NCI-H526 treated with DMSO at 0.1 percent for 48 hours (cell line): ENCODE measurements at regions not wholly inside any gene's neighbourhood (a gene's known extent, or its start where the extent isn't known, plus 50 kb on each side); places are given as distances from the start of the nearest gene placed in this dataset.
"Not testable (repeated sequence)": the region's sequence is repeated elsewhere in the genome, so short reads cannot be mapped to it uniquely, and the experiment has no call there.

Experiments
- DNase-seq: peaks from one replicate; lab custom pipeline; 2025; lab: John Stamatoyannopoulos, UW

DNA sequence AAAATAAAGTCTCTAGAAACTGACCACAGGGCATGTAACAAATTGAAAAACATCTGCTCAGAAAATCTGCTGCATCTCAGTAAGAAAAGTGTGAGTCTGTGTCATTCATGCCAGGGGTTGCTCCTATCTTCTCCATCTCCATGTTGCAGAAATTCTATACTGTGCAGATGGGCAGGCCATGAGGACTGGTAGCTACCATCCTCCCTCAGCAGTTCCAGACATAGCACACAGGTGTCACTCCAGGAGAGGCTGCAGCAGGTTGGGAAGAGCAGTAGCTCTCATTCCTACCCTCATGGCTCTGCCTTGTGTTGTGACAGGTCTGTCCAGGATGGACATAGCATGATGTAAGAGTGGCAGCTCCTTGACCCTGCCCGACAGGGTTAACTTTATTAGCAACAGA is 173.4 kb downstream of the NDUFS4 start:
- no peak for DNase-seq

DNA sequence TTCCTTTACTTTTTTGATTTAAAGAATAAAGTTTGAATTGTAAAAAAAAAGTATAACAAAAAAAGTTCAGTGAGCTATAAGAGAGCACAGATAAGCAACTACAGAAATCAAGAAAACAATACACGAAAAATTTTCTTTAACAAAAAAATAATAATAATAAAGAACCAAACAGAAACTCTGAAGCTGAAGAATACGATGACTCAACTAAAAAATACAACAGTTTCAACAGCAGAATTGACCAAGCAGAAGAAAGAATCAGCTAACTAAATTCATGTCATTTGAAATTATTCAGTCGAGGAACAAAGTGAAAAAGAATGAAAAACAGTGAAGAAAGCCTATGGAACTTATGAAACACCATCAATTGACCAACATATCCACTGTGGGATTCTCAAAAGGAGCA is 177.7 kb downstream of the NDUFS4 start:
- DNase-seq = no peak

DNA sequence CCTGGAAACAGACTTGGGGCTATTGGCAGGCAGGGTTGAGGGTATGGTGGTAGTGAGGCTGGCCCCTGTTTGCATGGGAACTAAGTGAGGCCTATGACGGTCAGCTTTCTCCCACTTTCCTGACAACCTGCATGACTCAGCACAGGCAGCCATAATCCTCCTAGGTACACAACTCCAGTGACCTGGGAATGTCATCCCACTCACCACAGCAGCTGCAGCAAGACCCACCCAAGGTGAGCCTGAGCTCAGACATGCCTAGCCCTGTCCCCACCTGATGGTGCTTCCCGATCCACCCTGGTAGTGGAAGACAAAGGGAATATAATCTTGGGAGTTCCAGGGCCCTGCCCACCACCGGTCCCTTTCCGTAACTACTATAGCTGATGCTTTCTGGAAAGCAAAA is 178.7 kb downstream of the NDUFS4 start:
- DNase-seq = no peak

DNA sequence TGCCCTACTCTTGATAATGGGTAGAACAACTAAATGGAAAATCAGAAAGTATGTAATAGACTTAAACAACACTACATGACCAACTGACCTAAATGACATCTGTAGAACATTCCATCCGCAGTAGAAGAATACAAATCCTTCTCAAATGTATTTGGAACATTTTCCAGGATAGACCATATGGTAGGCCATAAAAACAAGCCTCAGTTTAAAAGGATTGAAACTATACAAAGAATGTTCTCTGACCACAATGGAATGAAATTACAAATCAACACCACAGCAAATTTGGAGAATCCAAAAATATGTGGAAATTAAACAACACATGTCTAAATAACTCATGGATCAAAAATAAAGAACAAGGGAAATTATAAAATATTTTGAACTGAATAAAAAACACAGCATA is 189.2 kb downstream of the NDUFS4 start:
- DNase-seq = no peak

DNA sequence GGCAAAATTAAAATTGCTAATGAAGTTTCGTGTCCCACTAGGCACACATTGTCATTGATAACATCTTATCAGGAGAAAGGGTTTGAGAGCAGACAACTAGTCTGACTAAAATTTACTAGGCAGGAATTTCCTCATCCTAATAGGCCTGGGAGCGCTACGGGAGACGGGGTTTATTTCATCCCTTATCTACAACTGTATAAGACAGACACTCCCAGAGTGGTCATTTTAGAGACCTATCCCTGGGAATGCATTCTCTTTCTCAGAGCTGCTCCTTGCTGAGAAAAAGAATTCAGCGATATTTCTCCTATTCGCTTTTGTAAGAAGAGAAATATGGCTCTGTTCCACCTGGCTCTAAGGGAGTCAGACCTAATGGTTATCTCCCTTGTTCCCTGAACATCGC is 191.8 kb downstream of the NDUFS4 start:
- not testable (repeated sequence) for DNase-seq

DNA sequence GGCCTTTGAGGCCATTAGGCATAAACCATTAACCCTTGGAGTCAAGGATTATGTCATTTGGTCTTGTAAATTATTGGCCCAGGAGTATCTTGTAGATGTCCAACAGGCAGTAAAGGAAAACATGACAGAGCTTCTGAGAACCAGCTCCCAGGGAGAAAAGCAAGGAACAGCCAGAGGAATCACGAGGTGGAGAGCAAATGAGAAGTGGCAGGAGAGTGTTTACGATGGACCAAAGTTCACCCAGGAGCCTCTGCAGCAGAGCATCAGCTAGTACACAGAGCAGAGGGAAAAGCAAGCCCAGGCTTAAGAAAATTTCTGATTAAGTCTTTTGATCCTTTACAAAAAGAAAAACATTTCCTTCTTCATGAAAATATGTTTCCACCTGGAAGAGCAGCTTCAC is 206.2 kb downstream of the NDUFS4 start:
- DNase-seq = no peak

DNA sequence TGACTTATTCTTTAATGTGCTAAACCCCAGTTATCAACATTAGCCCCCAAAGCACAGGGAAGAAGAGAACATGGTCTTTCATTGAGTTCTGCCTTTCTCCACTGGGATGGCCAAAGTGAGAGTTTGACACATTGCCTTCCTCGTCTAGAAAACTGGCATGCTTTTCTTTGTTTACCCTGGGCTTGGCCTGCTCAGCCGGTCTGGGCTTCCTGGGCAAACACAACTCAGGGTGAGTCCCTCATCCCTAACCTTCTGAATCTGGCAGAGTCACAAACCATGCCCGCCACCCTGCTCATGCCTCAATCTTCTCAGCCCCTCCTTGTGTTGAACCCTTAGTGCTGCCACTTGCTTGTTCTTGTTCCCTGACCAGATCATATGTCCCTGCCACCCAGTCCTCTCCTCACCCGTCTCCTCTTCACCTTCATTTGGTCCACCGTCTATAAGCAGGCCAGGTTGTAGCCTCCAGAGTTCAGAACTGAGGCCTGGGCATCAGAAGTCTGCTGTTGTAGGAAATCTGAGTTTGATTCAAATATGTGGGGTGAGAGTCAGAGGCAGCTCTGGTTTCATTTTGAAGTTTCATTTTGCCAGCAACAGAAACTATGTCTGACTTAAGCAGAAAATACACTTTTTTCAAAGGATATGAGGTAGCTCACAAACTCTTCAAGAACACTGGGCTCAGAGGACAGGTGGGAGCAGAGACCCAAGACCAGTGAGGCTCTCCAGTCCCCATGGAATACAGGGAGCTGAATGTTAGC is 217.6 kb downstream of the NDUFS4 start:
- DNase-seq = no peak

DNA sequence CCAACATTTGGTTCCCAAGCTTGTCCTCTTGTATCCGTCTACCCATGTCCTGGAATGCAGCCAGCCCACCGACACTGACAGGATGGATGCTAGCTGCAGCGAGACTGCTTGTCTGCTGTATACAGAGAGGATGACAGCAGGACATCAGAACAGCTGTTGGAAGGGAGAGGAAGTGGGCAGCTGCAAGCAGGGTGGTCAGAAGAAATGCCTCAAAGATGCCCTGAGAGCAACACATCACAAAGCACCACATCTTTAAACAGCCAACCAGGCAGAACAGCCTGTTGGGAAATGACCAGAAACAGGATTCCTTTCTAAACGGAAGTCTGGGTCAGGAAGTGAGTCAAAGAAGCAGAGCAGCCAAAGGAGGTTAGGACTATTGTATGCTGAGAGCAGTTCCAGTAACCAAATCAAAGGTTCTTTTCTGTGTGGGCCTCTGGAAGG is 219.1 kb downstream of the NDUFS4 start:
- no peak for DNase-seq

DNA sequence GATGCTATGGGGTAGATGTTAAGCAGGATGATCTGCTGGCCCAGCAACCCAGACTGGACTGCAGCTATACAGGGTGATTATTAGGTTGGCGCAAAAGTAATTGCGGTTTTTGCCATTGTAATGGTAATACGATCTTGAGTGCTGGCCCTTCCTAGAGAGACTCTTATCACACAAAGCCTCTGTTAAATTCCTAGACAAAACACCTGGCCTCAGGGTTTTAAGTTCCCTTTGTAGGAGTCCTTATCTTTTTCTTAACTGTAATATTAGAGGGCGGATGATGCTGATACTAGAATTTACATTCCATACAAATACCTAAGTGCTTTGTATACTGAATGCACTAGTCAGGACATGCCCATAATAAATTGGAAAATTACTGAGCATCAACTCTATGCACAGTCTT is 222.2 kb downstream of the NDUFS4 start:
- peak; percentile 22 for DNase-seq

DNA sequence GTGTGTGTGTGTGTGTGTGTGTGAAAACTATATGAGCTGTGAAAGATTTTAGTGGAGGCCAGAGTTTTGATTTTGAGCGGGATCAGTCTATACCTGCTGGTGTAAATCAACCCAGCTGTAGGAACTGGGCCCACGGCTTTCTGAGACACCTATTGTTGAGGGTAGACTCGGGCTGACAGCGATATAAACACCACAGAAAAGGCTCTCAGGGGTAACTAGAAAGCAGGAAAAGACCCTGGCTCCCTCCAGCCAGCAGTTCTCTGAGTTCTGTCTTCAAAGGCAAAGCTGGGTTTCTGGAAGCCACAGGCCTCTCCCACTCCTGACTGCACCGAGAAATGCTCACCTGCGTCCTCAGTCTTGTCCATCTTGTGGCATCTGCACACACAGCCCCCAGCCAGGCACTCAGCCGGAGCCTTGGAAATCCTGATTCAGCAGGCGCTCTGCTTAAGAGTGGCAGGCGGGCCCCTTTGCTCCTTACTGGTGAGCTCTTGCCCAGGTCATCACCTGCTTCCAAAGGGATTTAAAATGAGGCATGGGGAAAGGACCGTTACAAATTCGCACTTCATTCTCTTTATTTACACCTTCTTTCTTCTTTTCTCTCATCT is 223.3 kb downstream of the NDUFS4 start:
- no peak for DNase-seq

DNA sequence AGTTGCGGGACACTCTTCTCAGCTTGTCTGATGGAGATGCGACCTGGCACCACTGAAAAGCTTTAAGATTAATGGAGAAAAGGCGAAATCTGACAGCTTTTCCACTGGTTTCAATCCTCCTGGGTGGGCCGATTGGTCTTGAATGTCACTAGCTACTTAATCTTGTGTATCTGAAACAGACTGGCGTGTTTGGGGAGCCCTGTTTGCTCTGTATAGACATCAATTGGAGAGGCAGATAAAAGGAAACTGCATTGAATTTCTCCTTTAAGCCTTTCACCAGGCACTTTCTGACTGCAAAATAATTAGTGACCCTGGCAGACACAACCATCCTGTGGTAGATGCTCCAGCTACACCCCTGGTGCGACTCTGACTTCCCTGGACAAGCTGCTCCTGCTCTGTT is 224.2 kb downstream of the NDUFS4 start:
- no peak for DNase-seq

DNA sequence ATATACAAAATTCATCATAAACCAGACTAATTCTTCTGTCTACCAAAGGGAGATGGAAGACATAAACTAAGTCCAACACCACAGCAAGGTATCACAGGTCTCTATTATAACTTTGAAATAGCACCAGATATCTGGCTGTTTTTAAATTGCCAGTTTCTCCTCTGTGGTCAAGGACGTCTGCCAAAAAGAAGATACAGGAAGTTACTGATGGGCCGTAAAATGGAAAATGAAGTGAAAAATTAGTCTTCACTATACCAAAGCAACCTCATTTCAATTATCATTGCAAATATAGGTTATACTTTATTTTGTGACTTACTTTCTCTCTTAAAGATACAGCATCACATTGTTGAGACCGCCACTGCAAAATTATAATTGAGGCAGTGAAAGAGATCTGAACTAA is 225.5 kb downstream of the NDUFS4 start:
- DNase-seq = no peak

DNA sequence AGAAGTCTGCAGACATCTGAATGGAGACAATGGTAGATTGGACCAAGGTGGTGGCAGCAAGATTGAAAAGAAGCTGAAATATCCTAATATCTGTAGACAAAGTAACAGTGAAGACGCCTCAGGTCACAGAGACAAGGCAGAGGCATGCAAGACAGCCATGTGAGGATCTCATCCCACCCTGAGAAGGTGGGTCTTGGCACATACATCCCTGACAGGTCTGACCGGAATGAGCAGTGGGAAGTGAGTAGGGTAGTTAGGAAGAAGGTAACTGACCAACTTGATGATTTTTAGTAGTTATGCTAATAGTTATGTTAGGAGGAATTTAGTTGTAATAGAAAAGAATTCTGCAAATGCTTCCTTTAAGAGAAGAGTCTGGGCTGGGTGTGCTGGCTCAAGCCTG is 229.6 kb downstream of the NDUFS4 start:
- no peak for DNase-seq

DNA sequence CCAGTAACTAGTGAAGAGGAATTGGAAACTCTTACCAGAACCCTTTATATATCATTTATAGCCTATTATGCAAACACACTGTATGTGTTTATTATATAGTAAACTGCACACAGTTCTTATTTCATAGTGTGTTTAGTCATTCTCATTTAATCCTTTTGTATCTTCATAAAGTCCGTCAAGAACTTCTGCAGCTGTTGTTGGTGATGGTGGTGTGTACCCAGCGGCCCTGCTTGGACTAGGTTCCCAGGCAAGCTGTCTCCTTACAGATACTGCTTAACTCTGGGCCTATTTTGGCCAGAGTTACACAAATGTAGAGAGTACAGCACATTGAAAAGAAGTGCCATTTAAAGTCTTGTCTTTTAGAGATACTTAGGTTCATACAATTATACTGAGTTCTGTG is 231.9 kb downstream of the NDUFS4 start:
- DNase-seq = no peak

DNA sequence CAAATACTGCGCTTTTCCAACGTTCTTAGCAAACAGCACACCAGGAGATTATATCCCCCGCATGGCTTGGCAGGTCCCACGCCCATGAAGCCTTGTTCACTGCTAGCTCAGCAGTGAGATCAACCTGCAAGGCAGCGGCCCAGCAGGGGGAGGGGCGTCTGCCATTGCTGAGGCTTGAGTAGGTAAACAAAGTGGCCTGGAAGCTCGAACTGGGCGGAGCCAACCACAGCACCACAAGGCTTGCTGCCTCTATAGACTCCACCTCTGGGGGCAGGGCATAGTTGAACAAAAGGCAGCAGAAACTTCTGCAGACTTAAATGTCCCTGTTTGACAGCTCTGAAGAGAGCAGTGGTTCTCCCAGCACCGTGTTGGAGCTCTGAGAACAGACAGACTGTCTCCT is 239.2 kb downstream of the NDUFS4 start:
- DNase-seq = not testable (repeated sequence)

DNA sequence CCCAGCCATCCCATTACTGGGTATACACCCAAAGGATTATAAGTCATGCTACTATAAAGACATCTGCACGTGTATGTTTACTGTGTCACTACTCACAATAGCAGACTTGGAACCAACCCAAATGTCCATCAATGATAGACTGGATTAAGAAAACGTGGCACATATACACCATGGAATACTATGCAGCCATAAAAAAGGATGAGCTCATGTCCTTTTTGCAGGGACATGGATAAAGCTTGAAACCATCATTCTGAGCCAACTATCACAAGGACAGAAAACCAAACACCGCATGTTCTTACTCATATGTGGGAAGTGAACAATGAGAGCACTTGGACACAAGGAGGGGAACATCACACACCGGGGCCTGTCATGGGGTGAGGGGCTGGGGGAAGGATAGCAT is 248.0 kb downstream of the NDUFS4 start:
- not testable (repeated sequence) for DNase-seq

DNA sequence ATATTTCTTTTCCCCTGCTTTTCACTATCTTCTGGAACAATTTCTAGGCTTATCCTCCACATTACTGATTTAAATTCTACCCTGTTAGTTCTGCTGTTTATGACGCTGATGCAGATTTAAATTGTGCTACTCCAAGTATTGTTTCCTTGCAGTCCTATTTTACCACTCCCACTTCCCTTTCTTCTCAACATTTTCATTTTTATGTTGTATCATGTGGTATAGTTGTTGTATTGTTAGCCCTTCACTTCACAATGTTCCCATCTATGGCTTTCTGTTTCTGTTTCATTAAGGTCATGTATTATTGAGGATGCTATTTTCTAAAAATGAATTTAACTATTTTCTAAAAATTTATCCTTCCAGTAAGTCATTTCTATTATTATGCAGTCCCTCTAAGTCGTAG is 254.4 kb downstream of the NDUFS4 start:
- no peak for DNase-seq

DNA sequence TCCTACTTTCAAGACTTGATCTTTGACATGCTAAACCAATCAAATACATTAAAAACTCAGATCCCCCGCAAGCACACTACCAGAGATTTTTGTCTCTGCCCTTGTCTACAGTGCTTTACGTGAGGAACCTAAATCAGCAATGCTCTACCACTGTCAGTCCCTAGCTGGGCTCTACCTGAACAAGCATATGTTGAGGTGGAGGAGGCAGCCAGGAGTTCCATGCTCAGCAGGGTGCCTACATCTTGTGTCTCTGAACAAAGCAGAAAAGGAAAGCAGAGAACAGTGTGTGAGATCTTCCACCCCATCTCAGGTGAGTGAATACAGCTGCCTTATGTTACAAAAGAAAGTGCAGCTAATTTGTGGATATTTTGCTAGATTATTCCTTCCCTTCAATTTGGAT is 255.0 kb downstream of the NDUFS4 start:
- DNase-seq = no peak

DNA sequence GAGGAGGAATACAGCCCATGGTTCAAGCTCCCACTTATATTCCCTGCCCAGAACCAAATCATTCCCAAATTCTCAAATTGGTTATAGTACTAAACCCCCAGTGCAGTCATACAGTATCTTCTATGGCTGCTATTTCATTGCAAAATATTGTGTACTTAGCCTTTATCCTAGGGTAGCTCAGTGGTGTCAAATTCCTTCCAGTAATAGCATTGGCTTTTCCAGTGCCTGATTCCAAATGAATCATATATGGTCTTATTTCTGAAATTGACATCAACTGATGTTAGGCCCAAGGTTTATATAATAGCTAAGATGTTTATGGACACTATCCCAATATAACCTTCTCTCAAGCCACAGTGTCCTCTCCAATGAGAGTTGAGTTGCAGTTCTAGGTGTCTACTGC is 256.7 kb downstream of the NDUFS4 start:
- no peak for DNase-seq

DNA sequence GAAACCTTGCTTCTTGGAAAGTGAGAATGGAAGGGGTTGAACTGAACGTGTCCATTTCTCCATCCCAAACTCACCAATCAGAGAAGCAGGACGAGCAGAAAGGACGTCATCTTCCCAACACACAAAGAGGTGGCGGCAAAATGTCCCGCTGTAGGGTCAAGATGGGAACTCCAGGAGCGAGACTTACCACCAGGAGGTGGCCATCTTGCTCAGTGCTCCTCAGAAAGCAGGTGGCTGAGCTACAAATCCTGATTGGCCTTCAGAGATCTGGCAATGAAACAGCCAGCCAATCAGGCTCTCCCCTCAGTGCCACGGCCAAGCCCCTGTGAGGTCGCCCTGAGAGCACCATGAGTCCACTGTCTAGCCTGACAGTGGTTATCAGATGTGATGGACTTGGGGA is 259.0 kb downstream of the NDUFS4 start:
- DNase-seq = no peak

DNA sequence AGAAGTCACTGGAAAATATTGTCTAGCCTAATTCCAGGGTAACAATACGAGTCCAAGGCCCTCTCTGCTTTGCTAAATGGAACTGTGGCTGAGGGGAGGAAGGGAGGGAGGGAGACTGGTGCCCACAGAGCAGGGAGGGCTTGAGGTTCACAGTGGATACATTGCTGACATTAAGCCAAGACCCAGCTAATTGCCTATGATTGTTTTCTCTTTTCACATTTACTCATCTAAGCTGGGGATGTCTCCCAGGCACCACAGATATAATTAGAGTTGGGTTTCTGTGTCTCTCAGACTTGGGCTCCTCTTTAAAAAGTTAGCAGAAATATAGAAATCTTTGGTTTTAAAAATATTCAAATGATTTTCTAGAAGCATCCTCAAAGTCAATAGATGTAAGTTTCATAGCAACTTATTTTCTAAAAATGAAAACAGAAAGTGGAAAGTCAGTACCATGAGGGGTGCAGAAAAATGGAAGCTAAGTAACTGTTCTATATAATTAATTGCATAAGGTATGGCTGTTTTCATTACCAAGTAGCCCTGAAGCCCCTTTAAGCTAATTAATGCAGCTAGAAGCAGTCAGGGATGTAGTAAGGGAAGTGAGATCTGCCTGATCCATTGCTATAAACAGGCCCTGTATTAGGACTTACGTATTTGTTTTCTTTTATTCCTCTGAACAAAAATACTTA is 259.8 kb downstream of the NDUFS4 start:
- peak; percentile 16 for DNase-seq

DNA sequence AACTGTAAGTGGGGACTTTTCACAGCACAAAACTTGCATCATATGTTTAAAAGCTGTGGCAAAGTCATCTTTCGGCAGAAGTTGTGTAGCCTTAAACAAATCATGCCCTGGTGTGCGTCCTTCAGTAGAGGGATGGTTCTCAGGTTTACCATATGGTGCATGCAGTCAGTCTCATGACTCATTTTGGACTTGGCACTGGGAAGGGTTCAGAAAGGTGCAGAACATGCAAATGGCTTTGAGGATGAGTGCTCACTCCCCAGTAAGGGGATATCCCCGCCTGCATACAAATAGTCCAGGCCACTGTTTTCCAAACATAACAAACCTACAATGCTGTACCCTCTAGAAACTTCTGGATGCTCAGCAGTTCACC is 260.3 kb downstream of the NDUFS4 start:
- peak; percentile 25 for DNase-seq

DNA sequence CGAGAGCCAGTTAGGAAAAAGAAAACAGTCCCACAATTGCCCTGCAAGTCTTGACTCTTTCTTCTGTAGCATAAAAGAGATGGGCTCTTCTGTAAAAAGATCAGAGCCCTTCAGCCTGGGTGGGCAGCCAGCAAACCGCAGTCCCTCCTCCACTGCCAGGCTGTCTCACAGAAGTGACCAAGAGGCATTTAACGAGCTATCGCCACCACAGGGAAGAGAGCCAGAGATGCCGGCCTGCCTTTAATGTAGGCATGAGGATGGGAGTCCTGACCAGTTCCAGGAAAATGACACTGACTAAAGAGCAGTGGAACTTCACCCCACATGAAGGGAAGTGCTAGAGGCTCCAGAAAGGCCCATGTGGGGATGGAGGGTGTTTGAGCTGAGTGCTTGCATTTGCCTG is 264.6 kb downstream of the NDUFS4 start:
- DNase-seq = no peak

DNA sequence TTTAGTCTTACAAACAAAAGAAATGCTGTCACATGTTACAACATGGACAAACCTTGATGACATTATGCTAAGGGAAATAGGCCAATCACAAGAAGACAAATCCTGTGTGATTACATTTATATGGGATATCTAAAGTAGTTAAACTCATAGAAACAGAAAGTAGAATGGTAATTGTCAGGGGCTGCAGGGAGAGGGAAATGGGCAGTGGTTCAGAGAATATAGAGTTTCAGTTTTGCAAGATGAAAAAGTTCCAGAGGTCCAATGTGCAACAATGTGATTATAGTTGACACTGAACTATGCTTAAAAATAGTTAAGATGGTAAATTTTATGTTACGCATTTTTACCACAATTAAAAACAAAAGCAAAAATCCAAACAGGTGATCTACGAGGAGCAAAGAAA is 265.5 kb downstream of the NDUFS4 start:
- DNase-seq = no peak
